ENCODE measurements at regions not wholly inside any gene's neighbourhood (a gene's known extent, or its start where the extent isn't known, plus 50 kb on each side); places are given as distances from the start of the nearest gene placed in this dataset.
A peak's percentile ranks its signal among the peaks of the same experiment; 100 is the strongest.

GRCh38 chr6:164113637-164114036 lies 699.1 kb downstream of the QKI start:
- Histone ChIP-seq H2AFZ (ENCODE audit: low read depth, low read length) (no peak overlapping the region), H3K4me3 (no peak overlapping the region), H3K27me3 (ENCODE audit: control insufficient read depth in 2 of 2, insufficient read depth in 2 of 2, low read length in 2 of 2) (no peaks in the 10 kb centered on the region), H3K4me2 (ENCODE audit: insufficient read depth, low read length) (no peak overlapping the region), H3K9me1 (ENCODE audit: control insufficient read depth, insufficient read depth, low read length) (no peaks in the 10 kb centered on the region), H4K20me1 (replicated peaks; ENCODE audit: control insufficient read depth, insufficient read depth, low read length) (no peaks in the 10 kb centered on the region), H3K9ac (ENCODE audit: insufficient read depth in 1 of 2, low read depth in 2 of 2, low read length in 2 of 2) (no peak overlapping the region), H3K9me3 (replicated peaks; ENCODE audit: control insufficient read depth, insufficient read depth, low read depth, low read length) (no peaks in the 10 kb centered on the region), H3K36me3 (ENCODE audit: control insufficient read depth, insufficient read depth, low read length) (no peaks in the 10 kb centered on the region), H3K4me1 (replicated peaks in 1 of 2; ENCODE audit: control insufficient read depth in 2 of 2, insufficient read depth in 2 of 2, low read length in 2 of 2) (peaks cover 0 to 1% of the 10 kb centered on the region in 2 experiments; a peak in 2 of 5 replicates), H3K27ac (ENCODE audit: extremely low read depth, low read depth, low read length) (no peak overlapping the region), H3K79me2 (ENCODE audit: control insufficient read depth, insufficient read depth, low read length) (no peaks in the 10 kb centered on the region)
- POLR2A ChIA-PET: no interaction called here
- intact Hi-C loops (cut with micrococcal nuclease) (no loop called here), in situ Hi-C loops (cut with MboI) (no loop called here)
- no peak for FAIRE-seq
- no TSS peak for BruUV-seq (replicated peaks)
- no peak for TF ChIP-seq WHSC1 (IDR thresholded peaks at IDR 0.05; ENCODE audit: low read length)
- TF ChIP-seq ZNF644 (tag; IDR thresholded peaks at IDR 0.05; ENCODE audit: low read depth): no peak
- TF ChIP-seq DDX20 (tag; IDR thresholded peaks at IDR 0.05; ENCODE audit: low read depth): no peak
- CTCF ChIA-PET (ENCODE audit: low intra/inter-chr PET ratio): no interaction called here
- no peak for DNase-seq (ENCODE audit: extremely low read depth in 1 of 4, low spot score in 3 of 4)
- WGBS (ENCODE audit: insufficient coverage, low coverage, missing lambda C conversion rate): 0% methylated on average over 4 of the region's 4 CpGs
- no peak for ATAC-seq

DNA sequence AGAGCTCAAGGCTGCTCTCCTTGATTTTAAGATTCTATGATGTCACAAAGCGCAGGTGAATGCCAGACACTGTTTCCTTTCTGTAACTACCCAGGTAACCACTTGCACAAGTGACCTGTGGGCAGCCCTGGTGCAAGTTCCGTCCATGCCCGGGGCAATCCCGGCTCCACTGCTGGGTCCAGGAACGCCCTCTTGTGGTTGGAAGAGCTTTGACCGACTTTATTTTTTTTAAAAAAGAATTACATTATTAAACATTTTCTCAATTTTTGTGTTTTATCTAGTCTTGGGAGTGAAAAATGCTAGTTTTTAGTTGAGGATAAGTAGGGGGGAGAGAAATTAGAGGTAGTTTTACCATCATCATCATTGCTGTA lies 695.2 kb downstream of the QKI start:
- H3K9me1 ChIP-seq (ENCODE audit: control insufficient read depth, insufficient read depth, low read length): no peaks in the 10 kb centered on the region
- no peak overlapping the region for H3K9ac ChIP-seq (ENCODE audit: insufficient read depth in 1 of 2, low read depth in 2 of 2, low read length in 2 of 2)
- CTCF ChIA-PET (ENCODE audit: low intra/inter-chr PET ratio): no interaction called here
- no peak overlapping the region for H3K27ac ChIP-seq (ENCODE audit: extremely low read depth, low read depth, low read length)
- H3K4me3 ChIP-seq: no peak overlapping the region
- in situ Hi-C loops (cut with MboI) (loop anchor here (5.0 to 10.0 kb wide), 2 partner anchors 685 to 927 kb away; no protein-coding TSS in a partner anchor), intact Hi-C loops (cut with micrococcal nuclease) (loop anchor here (5.0 to 10.0 kb wide), 4 partner anchors 152 to 927 kb away; partner anchors contain the start of gene QKI)
- H3K4me1 ChIP-seq (replicated peaks in 1 of 2; ENCODE audit: control insufficient read depth in 2 of 2, insufficient read depth in 2 of 2, low read length in 2 of 2): peaks cover 5 to 21% of the 10 kb centered on the region in 2 experiments; a peak in 4 of 5 replicates
- ATAC-seq (no peak; the same call in 2 of the 3 replicates), FAIRE-seq (peak; percentile 57), DNase-seq (ENCODE audit: extremely low read depth in 1 of 4, low spot score in 3 of 4) (peak; percentile 25 to 52 (median 46))
- H3K27me3 ChIP-seq (ENCODE audit: control insufficient read depth in 2 of 2, insufficient read depth in 2 of 2, low read length in 2 of 2): peaks cover 0 to 7% of the 10 kb centered on the region in 2 experiments; a peak in 2 of 5 replicates
- H2AFZ ChIP-seq (ENCODE audit: low read depth, low read length): no peak overlapping the region
- H3K4me2 ChIP-seq (ENCODE audit: insufficient read depth, low read length): no peak overlapping the region
- H3K36me3 ChIP-seq (ENCODE audit: control insufficient read depth, insufficient read depth, low read length): no peaks in the 10 kb centered on the region
- WGBS (ENCODE audit: insufficient coverage, low coverage, missing lambda C conversion rate): 7% methylated on average over 6 of the region's 6 CpGs
- H4K20me1 ChIP-seq (replicated peaks; ENCODE audit: control insufficient read depth, insufficient read depth, low read length): no peaks in the 10 kb centered on the region
- no peaks in the 10 kb centered on the region for H3K9me3 ChIP-seq (replicated peaks; ENCODE audit: control insufficient read depth, insufficient read depth, low read depth, low read length)
- no peaks in the 10 kb centered on the region for H3K79me2 ChIP-seq (ENCODE audit: control insufficient read depth, insufficient read depth, low read length)
- POLR2A ChIA-PET: interaction anchor here (0.8 to 1.1 kb wide), 2 partner anchors 11 to 15 kb away, joined by 3 to 5 read pairs; no protein-coding TSS in a partner anchor
- no TSS peak for BruUV-seq (replicated peaks)
- no peak for TF ChIP-seq ZSCAN29 (IDR thresholded peaks at IDR 0.05)
- no peak for TF ChIP-seq NEUROD1 (IDR thresholded peaks at IDR 0.05; ENCODE audit: borderline replicate concordance, low read depth, low read length, partially characterized antibody)
- TF ChIP-seq ZNF384 (IDR thresholded peaks at IDR 0.05; ENCODE audit: low read depth, low read length): peak; percentile 58; the same call in 1 of the 2 replicates
- TF ChIP-seq ZNF282 (CRISPR knock-in tag; IDR thresholded peaks at IDR 0.05): no peak
- TF ChIP-seq ZNF512 (tag; IDR thresholded peaks at IDR 0.05): no peak
- no peak for TF ChIP-seq ATF4 (CRISPR knock-in tag; IDR thresholded peaks at IDR 0.05)
- no peak for TF ChIP-seq FOXM1 (IDR thresholded peaks at IDR 0.05; ENCODE audit: low read depth)
- no peak for TF ChIP-seq FOXM1 (CRISPR knock-in tag; IDR thresholded peaks at IDR 0.05; ENCODE audit: low read depth)
- peak; percentile 28 to 37 for TF ChIP-seq RAD21 (CRISPR knock-in tag; conservative IDR thresholded peaks at IDR 0.05 in 1 of 2, IDR thresholded peaks at IDR 0.05 in 1 of 2)
- TF ChIP-seq POU5F1 (IDR thresholded peaks at IDR 0.05; ENCODE audit: borderline replicate concordance, low read depth, low read length, partially characterized antibody): no peak

All from K562 (cell line).